Mesenchymal stem cell (in vitro differentiated cells and primary cell): ENCODE measurements at regions not wholly inside any gene's neighbourhood (a gene's known extent, or its start where the extent isn't known, plus 50 kb on each side); places are given as distances from the start of the nearest gene placed in this dataset.

Experiments
- DNase-seq: peaks from one replicate; pipeline ENCODE4 v3.0.0-alpha.2; 2013
- H2AFZ ChIP-seq: one replicate; pipeline ENCODE4 v1.6.1; 2013; ENCODE audit warnings: low read depth, mild to moderate bottlenecking, control low read depth, inconsistent platforms, low read length, moderate library complexity
- H2AK5ac ChIP-seq: 2 replicates; pipeline ENCODE4 v1.6.1; 2013; ENCODE audit warnings: low read length, moderate library complexity, mild to moderate bottlenecking, inconsistent platforms; ENCODE audit not compliant: severe bottlenecking
- H2BK120ac ChIP-seq: one replicate; pipeline ENCODE4 v1.6.1; 2013; ENCODE audit warnings: low read depth, mild to moderate bottlenecking, inconsistent platforms, low read length, moderate library complexity
- H2BK12ac ChIP-seq, 2 experiments: one replicate each; pipeline ENCODE4 v1.6.1; 2013; ENCODE audit warnings: inconsistent platforms in 2 of 2, low read length in 2 of 2, mild to moderate bottlenecking in 2 of 2, moderate library complexity in 2 of 2, control low read depth in 1 of 2
- H2BK15ac ChIP-seq: one replicate; pipeline ENCODE4 v1.6.1; 2013; ENCODE audit warnings: mild to moderate bottlenecking, low read depth, inconsistent platforms; ENCODE audit not compliant: poor library complexity, severe bottlenecking
- H2BK5ac ChIP-seq: 2 replicates; pipeline ENCODE4 v1.6.1; 2013; ENCODE audit warnings: low read depth, mild to moderate bottlenecking, low read length, control low read depth, inconsistent platforms; ENCODE audit not compliant: poor library complexity, severe bottlenecking
- H3K14ac ChIP-seq, 2 experiments: one replicate each; pipeline ENCODE4 v1.6.1; 2013; ENCODE audit warnings: inconsistent platforms in 2 of 2, low read length in 2 of 2, control low read depth in 1 of 2, mild to moderate bottlenecking in 1 of 2, moderate library complexity in 1 of 2
- H3K18ac ChIP-seq, 2 experiments: one replicate each; pipeline ENCODE4 v1.6.1; 2013; ENCODE audit warnings: inconsistent platforms in 2 of 2, low read length in 2 of 2, control low read depth in 1 of 2, low read depth in 1 of 2, mild to moderate bottlenecking in 1 of 2
- H3K23ac ChIP-seq, 2 experiments: one replicate each; pipeline ENCODE4 v1.6.1; 2013; ENCODE audit warnings: inconsistent platforms in 2 of 2, low read length in 2 of 2, mild to moderate bottlenecking in 2 of 2, moderate library complexity in 2 of 2, control low read depth in 1 of 2
- H3K27ac ChIP-seq: 2 replicates; pipeline ENCODE4 v1.5.1; 2013; ENCODE audit warnings: mild to moderate bottlenecking, moderate library complexity, low read length, control low read depth, inconsistent platforms; ENCODE audit not compliant: poor library complexity, severe bottlenecking
- H3K27me3 ChIP-seq, 2 experiments: 2 replicates each; pipeline versions ENCODE4 v1.6.1 to v1.7.0; 2013; ENCODE audit warnings: low read length in 2 of 2, mild to moderate bottlenecking in 2 of 2, moderate library complexity in 2 of 2, control low read depth in 1 of 2, inconsistent platforms in 1 of 2; ENCODE audit not compliant: control insufficient read depth in 1 of 2, insufficient read depth in 1 of 2
- H3K36me3 ChIP-seq, 2 experiments: 2 replicates each; pipeline versions ENCODE4 v1.6.1 to v1.7.0; 2013; ENCODE audit warnings: low read length in 2 of 2, control low read depth in 1 of 2, inconsistent platforms in 1 of 2, low read depth in 1 of 2, mild to moderate bottlenecking in 1 of 2; ENCODE audit not compliant: insufficient read depth in 2 of 2, control insufficient read depth in 1 of 2
- H3K4ac ChIP-seq, 2 experiments: one replicate each; pipeline ENCODE4 v1.6.1; 2013; ENCODE audit warnings: inconsistent platforms in 2 of 2, low read length in 2 of 2, mild to moderate bottlenecking in 2 of 2, moderate library complexity in 2 of 2, control low read depth in 1 of 2, low read depth in 1 of 2
- H3K4me1 ChIP-seq: 2 replicates; pipeline ENCODE4 v1.6.1; 2013; ENCODE audit warnings: low read depth, low read length, control low read depth; ENCODE audit not compliant: control insufficient read depth, insufficient read depth
- H3K4me2 ChIP-seq: 2 replicates; pipeline ENCODE4 v1.6.1; 2013; ENCODE audit warnings: low read length, mild to moderate bottlenecking, inconsistent platforms; ENCODE audit not compliant: poor library complexity, severe bottlenecking
- H3K4me3 ChIP-seq, 2 experiments: 2 replicates each; pipeline versions ENCODE4 v1.5.1 to v1.7.0; 2013; ENCODE audit warnings: low read length in 2 of 2, mild to moderate bottlenecking in 2 of 2, control low read depth in 1 of 2, low read depth in 1 of 2; ENCODE audit not compliant: insufficient read depth in 1 of 2
- H3K79me1 ChIP-seq: replicated peaks from 2 replicates; pipeline ENCODE4 v1.6.1; 2013; ENCODE audit warnings: mild to moderate bottlenecking, control low read depth, low read length, inconsistent platforms; ENCODE audit not compliant: poor library complexity, severe bottlenecking
- H3K9ac ChIP-seq: 2 replicates; pipeline ENCODE4 v1.7.0; 2013; ENCODE audit warnings: mild to moderate bottlenecking, low read length, moderate library complexity
- H3K9me3 ChIP-seq: 2 replicates; pipeline ENCODE4 v1.7.0; 2013; ENCODE audit warnings: mild to moderate bottlenecking, low read length; ENCODE audit not compliant: control insufficient read depth
- H4K8ac ChIP-seq: one replicate; pipeline ENCODE4 v1.6.1; 2013; ENCODE audit warnings: inconsistent platforms, mild to moderate bottlenecking, low read length, moderate library complexity
- H4K91ac ChIP-seq: one replicate; pipeline ENCODE4 v1.6.1; 2013; ENCODE audit warnings: mild to moderate bottlenecking, low read length, inconsistent platforms
- WGBS: methylation state at CpG from one replicate; pipeline ENCODE4 v1.1.7; 2013; ENCODE audit warnings: mixed read lengths; 5-methylcytosine and 5-hydroxymethylcytosine counted together

DNA sequence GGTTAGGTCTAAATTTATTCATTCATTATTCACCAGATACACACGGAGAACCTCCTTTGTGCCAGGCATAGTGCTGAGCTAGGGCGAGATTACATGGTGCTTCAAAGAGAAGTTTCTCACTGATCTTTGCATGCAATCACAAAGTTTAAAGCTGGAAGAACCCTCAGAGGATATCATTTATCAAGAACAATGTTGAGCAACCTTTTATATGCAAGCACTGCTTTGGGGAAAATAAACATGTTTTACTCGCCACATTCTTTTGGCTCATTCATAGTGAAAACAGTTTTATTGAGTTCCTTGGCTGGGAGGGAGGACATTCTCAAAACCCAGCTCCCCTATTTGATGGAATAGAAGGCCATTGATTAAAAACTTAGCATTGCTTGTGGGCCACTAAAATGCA lies 49.8 kb upstream of the XYLT1 start:
- Histone ChIP-seq H2AK5ac (no peak overlapping the region), H2AFZ (no peak overlapping the region), H3K9me3 (no peaks in the 10 kb centered on the region), H3K4me3 (no peak overlapping the region), H2BK15ac (no peak overlapping the region), H3K4ac (no peak overlapping the region), H3K27me3 (peaks cover 0 to 6% of the 10 kb centered on the region in 2 experiments), H3K36me3 (no peaks in the 10 kb centered on the region), H2BK120ac (no peak overlapping the region), H2BK5ac (no peak overlapping the region), H3K9ac (no peak overlapping the region), H3K4me1 (no peaks in the 10 kb centered on the region), H3K27ac (no peak overlapping the region), H3K4me2 (no peak overlapping the region), H4K8ac (no peak overlapping the region), H2BK12ac (no peak overlapping the region), H3K14ac (no peak overlapping the region), H3K79me1 (no peaks in the 10 kb centered on the region), H3K18ac (no peak overlapping the region), H3K23ac (no peak overlapping the region), H4K91ac (no peak overlapping the region)
- WGBS: 84% methylated on average over 3 of the region's 3 CpGs
- DNase-seq: no peak
